LNCaP clone FGC (cell line): ENCODE measurements at regions not wholly inside any gene's neighbourhood (a gene's known extent, or its start where the extent isn't known, plus 50 kb on each side); places are given as distances from the start of the nearest gene placed in this dataset.

Experiments used
- DNase-seq: peaks from one replicate; pipeline ENCODE4 v3.0.0-alpha.2; 2011; ENCODE audit warnings: low read depth
- H3K4me3 ChIP-seq: 2 replicates; pipeline ENCODE4 v1.5.1; 2011; ENCODE audit warnings: mild to moderate bottlenecking, low read depth, low read length, control low read depth
- TF ChIP-seq, protein P1 (sequence below): IDR thresholded peaks from 2 replicates; pipeline ENCODE4 v1.5.1; 2012; ENCODE audit warnings: mild to moderate bottlenecking; ENCODE audit not compliant: control insufficient read depth, insufficient read depth; ENCODE audit errors: extremely low read depth

- TF ChIP-seq, protein P1, sequence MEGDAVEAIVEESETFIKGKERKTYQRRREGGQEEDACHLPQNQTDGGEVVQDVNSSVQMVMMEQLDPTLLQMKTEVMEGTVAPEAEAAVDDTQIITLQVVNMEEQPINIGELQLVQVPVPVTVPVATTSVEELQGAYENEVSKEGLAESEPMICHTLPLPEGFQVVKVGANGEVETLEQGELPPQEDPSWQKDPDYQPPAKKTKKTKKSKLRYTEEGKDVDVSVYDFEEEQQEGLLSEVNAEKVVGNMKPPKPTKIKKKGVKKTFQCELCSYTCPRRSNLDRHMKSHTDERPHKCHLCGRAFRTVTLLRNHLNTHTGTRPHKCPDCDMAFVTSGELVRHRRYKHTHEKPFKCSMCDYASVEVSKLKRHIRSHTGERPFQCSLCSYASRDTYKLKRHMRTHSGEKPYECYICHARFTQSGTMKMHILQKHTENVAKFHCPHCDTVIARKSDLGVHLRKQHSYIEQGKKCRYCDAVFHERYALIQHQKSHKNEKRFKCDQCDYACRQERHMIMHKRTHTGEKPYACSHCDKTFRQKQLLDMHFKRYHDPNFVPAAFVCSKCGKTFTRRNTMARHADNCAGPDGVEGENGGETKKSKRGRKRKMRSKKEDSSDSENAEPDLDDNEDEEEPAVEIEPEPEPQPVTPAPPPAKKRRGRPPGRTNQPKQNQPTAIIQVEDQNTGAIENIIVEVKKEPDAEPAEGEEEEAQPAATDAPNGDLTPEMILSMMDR: no peak
- no peak overlapping the region for H3K4me3 ChIP-seq
- no peak for DNase-seq
Observed at GRCh38 chr1:82848043-82848442, 1047.3 kb downstream of the ADGRL2 start.

DNA sequence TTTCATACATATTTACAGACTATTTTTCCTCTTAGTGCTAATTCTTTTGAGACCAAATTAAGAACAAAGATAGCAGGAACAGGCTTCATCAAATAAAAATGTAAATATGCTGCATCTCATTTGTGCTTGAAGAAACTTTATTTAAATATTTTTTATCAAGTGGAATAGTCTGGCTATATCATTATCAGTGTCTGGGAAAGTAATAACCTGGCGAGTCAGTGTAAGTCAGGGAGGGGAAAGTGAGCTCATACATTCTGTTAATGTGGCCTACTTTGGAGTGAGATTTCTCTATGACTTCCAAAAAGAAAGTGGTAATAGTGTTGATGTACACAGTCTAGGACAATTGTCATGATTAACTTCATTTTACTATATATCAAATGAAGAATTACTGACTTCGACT is 1045.1 kb downstream of the ADGRL2 start:
- TF ChIP-seq, protein P1: no peak
- H3K4me3 ChIP-seq: no peak overlapping the region
- no peak for DNase-seq

- TF ChIP-seq, protein P1: no peak
- H3K4me3 ChIP-seq: no peak overlapping the region
- no peak for DNase-seq
Observed at GRCh38 chr1:82844911-82845827, 1044.4 kb downstream of the ADGRL2 start.

DNA sequence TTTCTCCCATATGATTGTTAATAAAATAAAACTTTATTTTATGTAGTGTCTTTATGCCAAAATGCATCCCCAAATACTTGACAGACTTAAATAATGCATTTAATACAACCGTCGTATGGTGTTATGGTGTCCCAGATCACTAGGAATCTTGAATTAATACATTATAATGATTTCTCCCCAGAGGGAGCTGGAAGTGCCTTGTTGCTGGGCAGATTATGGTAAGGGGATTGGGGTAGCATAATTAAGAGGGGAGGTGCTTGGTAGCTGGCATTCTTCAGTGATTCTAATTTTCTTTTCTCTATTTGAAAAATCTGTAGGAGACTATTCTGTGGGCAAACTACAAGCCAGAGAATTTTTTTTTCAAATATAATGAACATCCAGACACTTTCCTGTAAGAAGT is 1043.7 kb downstream of the ADGRL2 start:
- no peak for DNase-seq
- TF ChIP-seq, protein P1: no peak
- H3K4me3 ChIP-seq: no peak overlapping the region

GRCh38 chr1:82843876-82844275 is 1043.1 kb downstream of the ADGRL2 start:
- TF ChIP-seq, protein P1: no peak
- no peak overlapping the region for H3K4me3 ChIP-seq
- no peak for DNase-seq

DNA sequence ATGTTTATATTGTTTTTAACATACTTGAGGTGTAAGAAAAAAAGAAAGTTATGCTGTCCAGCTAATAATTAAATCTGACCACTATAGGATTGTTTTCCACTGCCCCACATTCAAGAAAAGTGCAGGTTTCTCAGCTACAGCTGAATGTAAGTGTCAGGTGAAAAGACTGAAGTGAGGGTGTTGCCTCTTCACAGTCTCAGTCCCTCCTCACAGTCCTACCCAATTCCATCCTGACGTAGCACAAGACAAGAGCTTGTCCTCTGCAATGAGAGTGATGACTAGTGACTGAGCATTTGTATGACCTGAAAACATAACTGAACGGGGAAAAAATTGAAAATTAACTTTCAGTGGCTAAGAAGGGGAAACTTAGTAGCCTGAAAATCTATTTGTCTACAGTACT is 1039.5 kb downstream of the ADGRL2 start:
- TF ChIP-seq, protein P1: no peak
- no peak for DNase-seq
- no peak overlapping the region for H3K4me3 ChIP-seq
